GM12878 (cell line): ENCODE measurements at regions not wholly inside any gene's neighbourhood (a gene's known extent, or its start where the extent isn't known, plus 50 kb on each side); places are given as distances from the start of the nearest gene placed in this dataset.

Experiments
- ATAC-seq: fragments of 200-7000 bp; cut with Tn5 transposase; 3 replicates; pipeline ENCODE4 v1.9.1; 2020; ENCODE audit warnings: mild to moderate bottlenecking, moderate library complexity
- BruUV-seq: library from RNA; stranded (reverse); fragments of 400-500 nt; replicated peaks from 2 replicates; lab custom pipeline; 2021; lab: Mats Ljungman, UMichigan
- CTCF ChIA-PET: fragments of 300-600 bp; sonication (Branson Sonifier 250); formaldehyde crosslinking; extraction: SDS; loops from one replicate; lab custom pipeline; 2021; ENCODE audit warnings: inconsistent platforms; lab: Yijun Ruan, JAX
- POLR2A ChIA-PET: fragments of 350-600 bp; formaldehyde crosslinking; extraction: SDS; loops from one replicate; lab custom pipeline; 2021; ENCODE audit warnings: inconsistent platforms; lab: Charles Lee
- RAD21 ChIA-PET: fragments of 300-600 bp; sonication (Branson Sonifier 250); formaldehyde crosslinking; loops from one replicate; lab custom pipeline; 2023; ENCODE audit warnings: antibody characterized with exemption; ENCODE audit not compliant: unreplicated experiment; lab: Charles Lee
- SMC1A ChIA-PET: fragments of 300-600 bp; sonication (Branson Sonifier 250); formaldehyde crosslinking; loops from one replicate; lab custom pipeline; 2023; ENCODE audit not compliant: unreplicated experiment, uncharacterized antibody; lab: Charles Lee
- DNase-seq: peaks from one replicate; pipeline ENCODE4 v3.0.0-alpha.2; 2011; ENCODE audit warnings: low read depth, low spot score
- FAIRE-seq: peaks from 3 replicates; lab custom pipeline; 2011; peaks lifted over from hg19 to GRCh38; lab: Jason Lieb, UNC
- H2AFZ ChIP-seq: 2 replicates; pipeline ENCODE4 v1.6.0; 2011; ENCODE audit warnings: low read depth, low read length, control low read depth; ENCODE audit not compliant: control insufficient read depth
- H3K27ac ChIP-seq: 2 replicates; pipeline ENCODE4 v1.5.1; 2011; ENCODE audit warnings: control low read depth; ENCODE audit not compliant: control insufficient read depth, insufficient read depth
- H3K27me3 ChIP-seq, 2 experiments: replicated peaks in 1 of 2; 2 replicates each; pipeline versions ENCODE4 v1.6.0 to v1.6.1; 2011; ENCODE audit warnings: low read length in 1 of 2; ENCODE audit not compliant: control insufficient read depth in 2 of 2, insufficient read depth in 2 of 2
- H3K36me3 ChIP-seq, 2 experiments: 2 replicates each; pipeline ENCODE4 v1.5.1; 2011; ENCODE audit warnings: low read length in 1 of 2; ENCODE audit not compliant: control insufficient read depth in 2 of 2, insufficient read depth in 2 of 2
- H3K4me1 ChIP-seq: 2 replicates; pipeline ENCODE4 v1.6.1; 2011; ENCODE audit warnings: mild to moderate bottlenecking, low read length, moderate library complexity, mixed read lengths; ENCODE audit not compliant: control insufficient read depth, insufficient read depth
- H3K4me2 ChIP-seq: 2 replicates; pipeline ENCODE4 v1.6.0; 2011; ENCODE audit warnings: control low read depth; ENCODE audit not compliant: control insufficient read depth, insufficient read depth
- H3K4me3 ChIP-seq: fragments of 200-600 bp; sonication (generic); 2 replicates; pipeline ENCODE4 v1.5.1; 2016
- H3K79me2 ChIP-seq: 2 replicates; pipeline ENCODE4 v1.6.0; 2011; ENCODE audit warnings: low read length; ENCODE audit not compliant: control insufficient read depth, insufficient read depth
- H3K9ac ChIP-seq: 2 replicates; pipeline ENCODE4 v1.8.0; 2011; ENCODE audit warnings: low read length, control low read depth, mixed read lengths; ENCODE audit not compliant: control insufficient read depth, insufficient read depth
- H3K9me3 ChIP-seq: replicated peaks from 3 replicates; pipeline ENCODE4 v1.5.1; 2011; ENCODE audit warnings: mild to moderate bottlenecking, low read length; ENCODE audit not compliant: control insufficient read depth, insufficient read depth
- H4K20me1 ChIP-seq: 2 replicates; pipeline ENCODE4 v1.6.0; 2011; ENCODE audit not compliant: control insufficient read depth, insufficient read depth
- E2F4 ChIP-seq: IDR thresholded peaks from 2 replicates; pipeline ENCODE4 v1.6.1; 2012; ENCODE audit warnings: low read depth, low read length, improper control_type of control experiment
- ETV6 ChIP-seq, 2 experiments: fragments of 450-650 bp in 1 of 2; IDR thresholded peaks in 1 of 2; conservative IDR thresholded peaks in 1 of 2; 2 replicates each; pipeline ENCODE4 v1.6.1; 2014; ENCODE audit warnings: antibody characterized with exemption in 1 of 2, borderline replicate concordance in 1 of 2, low read depth in 1 of 2, mild to moderate bottlenecking in 1 of 2, moderate library complexity in 1 of 2
- IRF5 ChIP-seq: fragments of 450-650 bp; IDR thresholded peaks from 2 replicates; pipeline ENCODE4 v1.6.1; 2017; ENCODE audit warnings: borderline replicate concordance
- SMARCA5 ChIP-seq: fragments of 450-650 bp; IDR thresholded peaks from 2 replicates; pipeline ENCODE4 v1.6.1; 2017; ENCODE audit warnings: mild to moderate bottlenecking
- TCF3 ChIP-seq: IDR thresholded peaks from 2 replicates; pipeline ENCODE4 v1.6.1; 2012; ENCODE audit warnings: low read depth, mild to moderate bottlenecking, low read length, borderline replicate concordance; ENCODE audit not compliant: insufficient read depth
- ZBED1 ChIP-seq: IDR thresholded peaks from 2 replicates; pipeline ENCODE4 v1.6.1; 2016; ENCODE audit warnings: borderline replicate concordance
- ZNF274 ChIP-seq: IDR thresholded peaks from one replicate; pipeline ENCODE4 v1.8.0; 2011; ENCODE audit not compliant: insufficient read length, insufficient read depth
- WGBS: methylation state at CpG from one replicate; pipeline ENCODE4 v1.1.6; 2016; ENCODE audit warnings: low lambda C conversion rate; ENCODE audit not compliant: insufficient replicate concordance, insufficient coverage; ENCODE audit errors: missing lambda C conversion rate; 5-methylcytosine and 5-hydroxymethylcytosine counted together
- in situ Hi-C: fragments of 300-500 bp; cut with MboI; formaldehyde crosslinking; loops from 9 replicates; pipeline ENCODE4 v1.14.3; 2018; ENCODE audit warnings: mixed read lengths
- intact Hi-C: fragments of 100-400 bp; cut with micrococcal nuclease; formaldehyde crosslinking; loops from one replicate; pipeline ENCODE4 v1.14.2; 2022; ENCODE audit not compliant: unreplicated experiment

- TF ChIP-seq IRF5: no peak
These were observed 86.1 kb upstream of the SLC2A1 start (continued) for GRCh38 chr1:43044572-43045361.

GRCh38 chr1:43043695-43044094 is 85.0 kb upstream of the SLC2A1 start:
- intact Hi-C loops: no loop called here
- BruUV-seq: no TSS peak
- 18% methylated on average over 5 of the region's 5 CpGs for WGBS
- Histone ChIP-seq H3K4me3 (no peak overlapping the region), H3K9me3 (no peaks in the 10 kb centered on the region), H3K27me3 (no peaks in the 10 kb centered on the region; a peak in 2 of 4 replicates), H4K20me1 (no peaks in the 10 kb centered on the region), H3K36me3 (no peaks in the 10 kb centered on the region)
- POLR2A ChIA-PET: no interaction called here
- SMC1A ChIA-PET: no interaction called here
- RAD21 ChIA-PET: no interaction called here
- no peak for TF ChIP-seq ETV6 (conservative IDR thresholded peaks at IDR 0.05 in 1 of 2, IDR thresholded peaks at IDR 0.05 in 1 of 2; ENCODE audit: borderline replicate concordance in 1 of 2, low read depth in 1 of 2)
- no peak for TF ChIP-seq ZNF274
- no peak for TF ChIP-seq ZBED1
- no peak for TF ChIP-seq TCF3
- no peak for TF ChIP-seq SMARCA5
- TF ChIP-seq E2F4: no peak
- TF ChIP-seq, all 136 proteins: peak for 0
- in situ Hi-C loops: no loop called here
- H2AFZ ChIP-seq: no peak overlapping the region
- CTCF ChIA-PET: no interaction called here
- H3K79me2 ChIP-seq: no peaks in the 10 kb centered on the region
- ATAC-seq: no peak
- no peaks in the 10 kb centered on the region for H3K4me1 ChIP-seq
- no peak for FAIRE-seq
- DNase-seq: no peak
- no peak overlapping the region for H3K4me2 ChIP-seq
- H3K27ac ChIP-seq: no peak overlapping the region
- no peak overlapping the region for H3K9ac ChIP-seq
